Liver (tissue), 3 donors: ENCODE measurements at regions not wholly inside any gene's neighbourhood (a gene's known extent, or its start where the extent isn't known, plus 50 kb on each side); places are given as distances from the start of the nearest gene placed in this dataset.

ENCODE experiments used
- NR2F2 ChIP-seq: IDR thresholded peaks from 2 replicates; pipeline ENCODE4 v1.6.1; 2016; ENCODE audit warnings: antibody characterized with exemption
- REST ChIP-seq: IDR thresholded peaks from 2 replicates; pipeline ENCODE4 v1.6.1; 2016; ENCODE audit warnings: antibody characterized with exemption, mild to moderate bottlenecking
- TF ChIP-seq, protein P1 (sequence below): fragments of 150-350 bp; IDR thresholded peaks from 2 replicates; pipeline ENCODE4 v1.5.1; 2017; ENCODE audit warnings: improper control_type of control experiment, low read depth, low read length; ENCODE audit not compliant: missing input control
- donor health status: healthy.
- donor health status: healthy.

- TF ChIP-seq REST (no peak), NR2F2 (no peak)
- TF ChIP-seq, protein P1, sequence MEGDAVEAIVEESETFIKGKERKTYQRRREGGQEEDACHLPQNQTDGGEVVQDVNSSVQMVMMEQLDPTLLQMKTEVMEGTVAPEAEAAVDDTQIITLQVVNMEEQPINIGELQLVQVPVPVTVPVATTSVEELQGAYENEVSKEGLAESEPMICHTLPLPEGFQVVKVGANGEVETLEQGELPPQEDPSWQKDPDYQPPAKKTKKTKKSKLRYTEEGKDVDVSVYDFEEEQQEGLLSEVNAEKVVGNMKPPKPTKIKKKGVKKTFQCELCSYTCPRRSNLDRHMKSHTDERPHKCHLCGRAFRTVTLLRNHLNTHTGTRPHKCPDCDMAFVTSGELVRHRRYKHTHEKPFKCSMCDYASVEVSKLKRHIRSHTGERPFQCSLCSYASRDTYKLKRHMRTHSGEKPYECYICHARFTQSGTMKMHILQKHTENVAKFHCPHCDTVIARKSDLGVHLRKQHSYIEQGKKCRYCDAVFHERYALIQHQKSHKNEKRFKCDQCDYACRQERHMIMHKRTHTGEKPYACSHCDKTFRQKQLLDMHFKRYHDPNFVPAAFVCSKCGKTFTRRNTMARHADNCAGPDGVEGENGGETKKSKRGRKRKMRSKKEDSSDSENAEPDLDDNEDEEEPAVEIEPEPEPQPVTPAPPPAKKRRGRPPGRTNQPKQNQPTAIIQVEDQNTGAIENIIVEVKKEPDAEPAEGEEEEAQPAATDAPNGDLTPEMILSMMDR: no peak
These were observed 152.2 kb downstream of the PSAT1 start for GRCh38 chr9:78448960-78449673.
